ENCODE measurements at regions not wholly inside any gene's neighbourhood (a gene's known extent, or its start where the extent isn't known, plus 50 kb on each side); places are given as distances from the start of the nearest gene placed in this dataset.

- POLR2A ChIA-PET, result no interaction called here
- CTCF ChIA-PET, result interaction anchor here (0.6 kb wide), 1 partner anchor 582 kb away, joined by 4 read pairs; no protein-coding TSS in a partner anchor
- no peak for TF ChIP-seq CTBP1 (IDR thresholded peaks at IDR 0.05; ENCODE audit: borderline replicate concordance)
- no peak for TF ChIP-seq FOXA1 (IDR thresholded peaks at IDR 0.05)
- TF ChIP-seq HDGF (IDR thresholded peaks at IDR 0.05; ENCODE audit: borderline replicate concordance), result no peak
- no peak for TF ChIP-seq FOXK2 (IDR thresholded peaks at IDR 0.05)
- no peak for TF ChIP-seq L3MBTL2 (conservative IDR thresholded peaks at IDR 0.05)
- TF ChIP-seq FOXM1 (IDR thresholded peaks at IDR 0.05; ENCODE audit: borderline replicate concordance), result no peak
- no peak for TF ChIP-seq SUZ12 (IDR thresholded peaks at IDR 0.05)
- TF ChIP-seq NFRKB (IDR thresholded peaks at IDR 0.05), result no peak
- no peak for TF ChIP-seq SP1 (IDR thresholded peaks at IDR 0.05)
- TF ChIP-seq TARDBP (IDR thresholded peaks at IDR 0.05), result no peak
- TF ChIP-seq PKNOX1 (IDR thresholded peaks at IDR 0.05), result no peak
- no peak for TF ChIP-seq ZNF384 (IDR thresholded peaks at IDR 0.05)
- TF ChIP-seq BHLHE40 (IDR thresholded peaks at IDR 0.05; ENCODE audit: borderline replicate concordance), result no peak
- TF ChIP-seq ARNT (IDR thresholded peaks at IDR 0.05), result no peak
- no peak for DNase-seq (ENCODE audit: extremely low spot score)
Measured at GRCh38 chr18:78165525-78165924, 814.1 kb upstream of the SALL3 start.

GRCh38 chr18:78168526-78168925 is 811.1 kb upstream of the SALL3 start:
- ChIA-PET POLR2A (no interaction called here), CTCF (no interaction called here)
- TF ChIP-seq FOXK2 (IDR thresholded peaks at IDR 0.05) (no peak), FOXM1 (IDR thresholded peaks at IDR 0.05; ENCODE audit: borderline replicate concordance) (no peak), ZNF384 (IDR thresholded peaks at IDR 0.05) (no peak), TARDBP (IDR thresholded peaks at IDR 0.05) (no peak)
- DNase-seq (ENCODE audit: extremely low spot score), result no peak

GRCh38 chr18:78169174-78169864 is 810.3 kb upstream of the SALL3 start:
- CTCF ChIA-PET, result no interaction called here
- no peak for DNase-seq (ENCODE audit: extremely low spot score)
- POLR2A ChIA-PET, result no interaction called here
- TF ChIP-seq FOXA1 (IDR thresholded peaks at IDR 0.05), result no peak
- no peak for TF ChIP-seq CTBP1 (IDR thresholded peaks at IDR 0.05; ENCODE audit: borderline replicate concordance)
- TF ChIP-seq LEF1 (IDR thresholded peaks at IDR 0.05; ENCODE audit: borderline replicate concordance), result no peak
- TF ChIP-seq HDGF (IDR thresholded peaks at IDR 0.05; ENCODE audit: borderline replicate concordance), result no peak
- TF ChIP-seq FOXK2 (IDR thresholded peaks at IDR 0.05), result no peak
- no peak for TF ChIP-seq L3MBTL2 (conservative IDR thresholded peaks at IDR 0.05)
- TF ChIP-seq FOXM1 (IDR thresholded peaks at IDR 0.05; ENCODE audit: borderline replicate concordance), result no peak

- CTCF ChIA-PET, result no interaction called here
- POLR2A ChIA-PET, result no interaction called here
- DNase-seq (ENCODE audit: extremely low spot score), result no peak
- TF ChIP-seq PKNOX1 (IDR thresholded peaks at IDR 0.05) (no peak), ZNF384 (IDR thresholded peaks at IDR 0.05) (no peak), NFRKB (IDR thresholded peaks at IDR 0.05) (no peak), L3MBTL2 (conservative IDR thresholded peaks at IDR 0.05) (no peak), CTBP1 (IDR thresholded peaks at IDR 0.05; ENCODE audit: borderline replicate concordance) (no peak)
Measured at GRCh38 chr18:78171954-78172353, 807.7 kb upstream of the SALL3 start.

- TF ChIP-seq SP1 (IDR thresholded peaks at IDR 0.05) (no peak), TARDBP (IDR thresholded peaks at IDR 0.05) (no peak), NFRKB (IDR thresholded peaks at IDR 0.05) (no peak), LEF1 (IDR thresholded peaks at IDR 0.05; ENCODE audit: borderline replicate concordance) (no peak), FOXK2 (IDR thresholded peaks at IDR 0.05) (no peak), BHLHE40 (IDR thresholded peaks at IDR 0.05; ENCODE audit: borderline replicate concordance) (no peak), ZNF384 (IDR thresholded peaks at IDR 0.05) (no peak)
- ChIA-PET CTCF (no interaction called here), POLR2A (no interaction called here)
- DNase-seq (ENCODE audit: extremely low spot score), result no peak
Measured at GRCh38 chr18:78174737-78175136, 804.9 kb upstream of the SALL3 start.

- no peak for TF ChIP-seq NFRKB (IDR thresholded peaks at IDR 0.05)
- no peak for TF ChIP-seq ELF4 (IDR thresholded peaks at IDR 0.05)
- TF ChIP-seq CTBP1 (IDR thresholded peaks at IDR 0.05; ENCODE audit: borderline replicate concordance), result no peak
- no peak for TF ChIP-seq PKNOX1 (IDR thresholded peaks at IDR 0.05)
- TF ChIP-seq SUZ12 (IDR thresholded peaks at IDR 0.05), result no peak
- TF ChIP-seq FOXK2 (IDR thresholded peaks at IDR 0.05), result no peak
- TF ChIP-seq LEF1 (IDR thresholded peaks at IDR 0.05; ENCODE audit: borderline replicate concordance), result no peak
- TF ChIP-seq L3MBTL2 (conservative IDR thresholded peaks at IDR 0.05), result no peak
- no peak for TF ChIP-seq TARDBP (IDR thresholded peaks at IDR 0.05)
- no peak for TF ChIP-seq ARNT (IDR thresholded peaks at IDR 0.05)
- TF ChIP-seq FOXA1 (IDR thresholded peaks at IDR 0.05), result no peak
- TF ChIP-seq BHLHE40 (IDR thresholded peaks at IDR 0.05; ENCODE audit: borderline replicate concordance), result no peak
- no peak for TF ChIP-seq HDGF (IDR thresholded peaks at IDR 0.05; ENCODE audit: borderline replicate concordance)
- no peak for TF ChIP-seq ZNF384 (IDR thresholded peaks at IDR 0.05)
- ChIA-PET POLR2A (no interaction called here), CTCF (no interaction called here)
- DNase-seq (ENCODE audit: extremely low spot score), result no peak
Measured at GRCh38 chr18:78178812-78179211, 800.8 kb upstream of the SALL3 start.

- ChIA-PET POLR2A (no interaction called here), CTCF (no interaction called here)
- DNase-seq (ENCODE audit: extremely low spot score), result no peak
- TF ChIP-seq FOXA1 (IDR thresholded peaks at IDR 0.05), result no peak
- TF ChIP-seq SP1 (IDR thresholded peaks at IDR 0.05), result no peak
- no peak for TF ChIP-seq LEF1 (IDR thresholded peaks at IDR 0.05; ENCODE audit: borderline replicate concordance)
- TF ChIP-seq FOXM1 (IDR thresholded peaks at IDR 0.05; ENCODE audit: borderline replicate concordance), result no peak
- no peak for TF ChIP-seq ZNF384 (IDR thresholded peaks at IDR 0.05)
- TF ChIP-seq L3MBTL2 (conservative IDR thresholded peaks at IDR 0.05), result no peak
- TF ChIP-seq FOXK2 (IDR thresholded peaks at IDR 0.05), result no peak
- no peak for TF ChIP-seq TARDBP (IDR thresholded peaks at IDR 0.05)
- TF ChIP-seq CTBP1 (IDR thresholded peaks at IDR 0.05; ENCODE audit: borderline replicate concordance), result no peak
- no peak for TF ChIP-seq ELF4 (IDR thresholded peaks at IDR 0.05)
- TF ChIP-seq BHLHE40 (IDR thresholded peaks at IDR 0.05; ENCODE audit: borderline replicate concordance), result no peak
- TF ChIP-seq PKNOX1 (IDR thresholded peaks at IDR 0.05), result no peak
- no peak for TF ChIP-seq NFRKB (IDR thresholded peaks at IDR 0.05)
Measured at GRCh38 chr18:78180741-78181140, 798.9 kb upstream of the SALL3 start.
